NCI-H82 treated with DMSO at 0.1 percent for 48 hours (cell line): ENCODE measurements at regions not wholly inside any gene's neighbourhood (a gene's known extent, or its start where the extent isn't known, plus 50 kb on each side); places are given as distances from the start of the nearest gene placed in this dataset.
"Not testable (repeated sequence)": the region's sequence is repeated elsewhere in the genome, so short reads cannot be mapped to it uniquely, and the experiment has no call there.

Experiments used
- DNase-seq: peaks from one replicate; lab custom pipeline; 2025; ENCODE audit not compliant: unreplicated experiment; lab: John Stamatoyannopoulos, UW

- no peak for DNase-seq
Measured at GRCh38 chr3:72079369-72079872, 294.5 kb upstream of the PROK2 start.

DNA sequence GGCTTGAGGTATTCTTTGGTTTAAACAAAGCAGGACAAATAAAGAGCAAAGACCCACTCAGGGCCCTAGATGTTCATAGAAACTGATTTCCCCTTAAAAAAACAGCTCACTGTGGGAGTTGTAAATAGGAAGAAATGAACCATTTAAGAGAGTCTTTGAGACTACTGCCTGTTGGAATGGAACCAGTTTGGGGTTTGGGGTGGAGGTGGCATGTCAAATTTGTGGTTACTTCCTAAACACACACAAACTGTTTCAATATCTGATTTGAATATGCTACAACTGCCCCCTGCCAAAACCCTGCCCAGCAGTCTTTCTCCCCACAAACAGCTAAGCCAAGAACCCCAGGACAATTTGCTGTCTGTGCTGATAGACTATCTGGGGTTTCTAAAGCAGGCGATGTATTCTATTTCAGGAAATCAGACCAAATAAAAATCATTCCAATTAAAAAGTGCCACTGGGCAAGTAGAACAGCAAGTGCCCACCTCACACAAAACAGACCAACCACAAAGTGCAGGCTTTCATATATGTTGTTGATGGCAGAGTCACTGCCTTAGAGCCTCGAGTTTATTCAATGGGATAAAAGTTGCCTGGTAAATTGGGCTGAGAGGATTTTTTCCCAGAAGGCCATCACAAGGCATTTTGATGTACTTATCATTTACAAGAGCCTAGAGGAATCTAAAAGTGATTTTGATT is 293.9 kb upstream of the PROK2 start:
- no peak for DNase-seq

- no peak for DNase-seq
Measured at GRCh38 chr3:72077473-72078259, 292.7 kb upstream of the PROK2 start.

DNA sequence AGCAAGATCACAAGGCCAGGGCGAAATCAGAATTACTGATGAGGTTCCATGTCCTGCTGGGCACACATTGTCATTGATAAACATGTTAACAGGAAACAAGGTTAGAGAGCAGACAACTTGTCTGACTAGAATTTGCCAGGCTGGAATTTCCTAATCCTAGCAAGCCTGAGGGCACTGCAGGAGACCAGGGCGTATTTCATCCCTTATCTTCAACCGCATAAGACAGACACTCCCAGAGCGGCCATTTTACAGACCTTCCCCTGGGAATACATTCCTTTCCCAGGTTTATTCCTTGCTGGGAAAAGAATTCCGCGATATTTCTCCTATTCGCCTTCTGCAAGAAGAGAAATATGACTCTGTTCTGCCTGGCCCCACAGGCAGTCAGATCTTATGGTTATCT is 290.9 kb upstream of the PROK2 start:
- not testable (repeated sequence) for DNase-seq

DNA sequence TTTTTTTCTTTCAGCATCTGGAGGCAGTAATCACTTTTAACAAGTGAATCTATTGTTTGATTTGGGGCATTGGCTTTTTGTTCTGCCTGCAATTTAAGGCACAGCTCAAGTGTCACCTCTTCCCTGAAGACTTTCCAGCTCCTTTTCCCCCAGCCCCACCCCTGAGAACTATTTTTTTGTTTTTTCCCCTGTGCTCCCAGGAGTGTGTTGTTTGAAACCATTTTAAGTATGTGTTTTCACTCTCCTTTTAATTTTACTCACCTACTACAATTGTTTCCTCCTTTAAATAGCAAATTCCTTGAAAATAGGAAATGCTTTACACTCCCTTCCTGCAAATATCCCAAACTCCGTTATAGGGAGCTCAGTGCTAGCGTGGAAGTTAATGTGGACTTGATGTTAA is 286.7 kb upstream of the PROK2 start:
- DNase-seq, result no peak

- no peak for DNase-seq
Measured at GRCh38 chr3:72070005-72070404, 285.1 kb upstream of the PROK2 start.

DNA sequence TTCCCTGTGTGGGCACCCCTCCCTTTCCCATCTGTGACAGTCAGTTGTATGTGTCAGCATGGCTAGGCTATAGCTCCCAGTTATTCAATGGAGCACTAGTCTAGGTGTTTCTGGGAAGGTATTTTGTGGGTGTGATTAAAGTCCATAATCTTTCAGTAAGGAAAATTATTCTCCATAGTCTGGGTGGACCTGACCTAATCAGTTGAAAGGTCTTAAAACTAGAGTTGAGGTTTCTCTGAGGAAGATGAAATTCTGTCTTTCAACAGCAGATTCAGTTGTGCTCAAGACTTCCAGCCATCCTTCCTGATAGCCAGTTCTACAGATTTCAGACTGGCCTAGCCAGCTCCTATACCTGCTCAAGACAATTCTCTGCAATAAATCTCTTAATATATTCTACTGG is 284.6 kb upstream of the PROK2 start:
- DNase-seq, result no peak

GRCh38 chr3:72068621-72069020 is 283.7 kb upstream of the PROK2 start:
- DNase-seq, result no peak

- DNase-seq, result no peak
Measured at GRCh38 chr3:72067721-72068120, 282.8 kb upstream of the PROK2 start.

GRCh38 chr3:72065872-72066641 is 281.1 kb upstream of the PROK2 start:
- no peak for DNase-seq

GRCh38 chr3:72065236-72065635 is 280.3 kb upstream of the PROK2 start:
- DNase-seq, result no peak

- DNase-seq, result not testable (repeated sequence)
Measured at GRCh38 chr3:72064727-72065126, 279.8 kb upstream of the PROK2 start.

GRCh38 chr3:72062017-72062416 is 277.1 kb upstream of the PROK2 start:
- no peak for DNase-seq

DNA sequence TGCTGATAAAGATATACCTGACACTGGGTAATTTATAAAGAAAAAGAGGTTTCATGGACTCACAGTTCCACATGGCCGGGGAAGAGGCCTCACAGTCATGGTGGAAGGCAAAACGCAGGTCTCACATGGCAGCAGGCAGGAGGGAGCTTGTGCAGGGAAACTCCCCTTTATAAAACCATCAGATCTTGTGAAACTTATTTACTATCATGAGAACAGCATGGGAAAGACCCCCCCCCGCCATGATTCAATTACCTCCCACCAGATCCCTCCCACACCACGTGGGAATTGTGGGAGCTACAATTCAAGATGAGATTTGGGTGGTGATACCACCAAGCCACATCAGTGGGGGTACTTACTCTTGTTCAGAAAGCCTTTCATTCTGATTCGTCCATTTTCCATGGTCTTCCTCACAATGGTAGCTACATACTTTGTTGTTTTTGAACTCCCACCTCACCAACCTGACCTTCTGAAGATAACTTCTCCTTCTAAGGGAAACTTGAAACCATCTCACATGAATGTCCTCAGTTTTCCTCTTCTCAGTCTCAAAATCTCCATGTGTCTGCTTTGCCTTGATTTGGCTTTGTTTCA is 275.6 kb upstream of the PROK2 start:
- DNase-seq, result no peak

DNA sequence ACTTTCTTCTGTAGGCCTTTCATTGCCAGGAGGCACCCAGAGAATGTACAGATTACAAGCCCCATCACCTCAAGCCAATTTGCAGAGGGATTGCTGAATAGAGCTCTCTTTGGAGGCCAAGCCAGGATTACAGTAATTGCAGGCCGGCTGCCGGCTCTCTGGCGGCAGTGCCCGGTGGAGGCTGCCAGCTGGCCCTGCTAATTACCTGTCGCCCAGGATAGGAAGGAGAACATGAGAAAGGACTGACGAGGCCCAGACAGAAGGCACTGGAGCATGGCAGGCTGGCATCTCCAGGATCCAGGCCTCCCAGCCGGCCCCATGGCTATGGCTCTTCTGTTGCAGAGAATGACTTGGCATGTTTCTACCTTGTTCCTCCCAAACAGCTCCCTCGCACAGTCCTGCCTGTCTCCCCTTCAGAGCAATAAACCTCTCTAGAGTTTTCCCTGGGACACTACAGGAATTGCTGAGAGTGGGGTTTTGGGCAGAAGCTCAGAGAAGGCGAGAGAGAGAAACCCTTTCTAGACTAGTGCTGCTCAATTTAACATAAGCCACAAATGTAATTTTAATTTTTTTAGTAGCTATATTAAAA is 273.6 kb upstream of the PROK2 start:
- peak; percentile 69 for DNase-seq

DNA sequence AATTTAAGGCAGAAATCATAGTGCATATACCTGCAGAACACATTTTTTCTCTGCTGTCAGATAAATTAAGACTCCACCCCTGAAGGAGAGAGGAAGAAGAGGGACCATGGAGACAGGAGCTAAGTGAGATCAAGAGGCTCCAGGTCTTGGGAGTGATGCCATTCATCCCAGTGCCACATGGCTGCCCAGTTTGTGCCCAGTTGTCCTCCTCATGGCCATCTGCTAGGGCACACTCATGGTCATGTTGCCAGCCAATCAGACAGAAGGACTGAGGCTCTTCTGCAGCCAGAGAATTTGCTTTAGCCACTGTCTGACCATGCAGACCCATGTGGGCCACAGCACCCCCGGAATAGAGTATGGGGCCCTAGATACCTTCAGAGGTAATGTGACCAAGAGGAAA is 270.5 kb upstream of the PROK2 start:
- no peak for DNase-seq

DNA sequence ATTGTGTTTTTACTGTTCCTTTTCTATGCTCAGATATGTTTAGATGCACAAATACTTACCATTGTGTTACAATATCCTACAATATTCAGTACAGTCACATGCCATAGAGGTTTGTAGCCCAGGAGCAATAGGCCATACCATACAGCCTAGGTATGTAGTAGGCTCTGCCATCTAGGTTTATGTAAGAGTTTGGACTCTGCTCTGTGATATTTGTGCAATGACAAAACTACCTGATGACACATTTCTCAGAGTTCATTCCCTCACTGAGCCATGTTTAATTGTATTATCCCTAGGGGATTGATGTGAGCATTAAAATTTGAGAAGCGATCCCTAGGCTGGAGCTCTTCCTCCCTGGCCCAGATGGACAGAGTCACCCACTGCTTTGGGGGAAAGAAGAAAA is 270.0 kb upstream of the PROK2 start:
- DNase-seq, result no peak

- no peak for DNase-seq
Measured at GRCh38 chr3:72052841-72053409, 268.0 kb upstream of the PROK2 start.

DNA sequence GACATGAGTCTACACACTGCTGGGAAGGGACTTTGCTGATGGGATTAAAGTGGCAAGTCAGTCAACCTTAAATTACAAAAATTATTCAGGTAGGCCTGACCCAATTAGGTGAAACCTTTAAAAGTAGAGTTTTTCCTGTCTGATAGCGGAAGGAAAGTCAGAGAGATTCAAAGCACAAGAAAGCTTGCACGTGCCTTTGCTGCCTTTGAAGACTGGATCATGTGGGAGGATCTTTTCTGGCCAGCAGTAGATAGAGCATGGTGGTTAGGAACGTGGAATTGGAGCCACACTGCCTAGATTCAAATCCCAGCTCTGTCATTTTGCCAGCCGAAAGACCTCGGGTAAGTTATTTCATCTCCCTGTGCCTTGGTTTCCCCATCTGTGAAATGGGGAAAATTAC is 265.8 kb upstream of the PROK2 start:
- DNase-seq, result no peak

- no peak for DNase-seq
Measured at GRCh38 chr3:72050048-72050632, 265.2 kb upstream of the PROK2 start.
